Breast epithelium (tissue), 4 donors: ENCODE measurements at regions not wholly inside any gene's neighbourhood (a gene's known extent, or its start where the extent isn't known, plus 50 kb on each side); places are given as distances from the start of the nearest gene placed in this dataset.

Experiments
- DNase-seq, 2 donors: peaks; one replicate each; pipeline ENCODE4 v3.0.0-alpha.2; 2019; ENCODE audit warnings: low spot score in 2 of 2
- H3K27ac ChIP-seq, 2 donors: fragments of 200-600 bp; sonication (generic) in 1 of 2; one replicate each; pipeline ENCODE4 v1.5.1; 2016 to 2019; ENCODE audit warnings: mild to moderate bottlenecking in 1 of 2
- H3K27me3 ChIP-seq, 2 donors: fragments of 200-600 bp; sonication (generic) in 1 of 2; one replicate each; pipeline versions ENCODE4 v1.5.1 to v1.6.0; 2017 to 2019; ENCODE audit warnings: control low read depth in 1 of 2, mild to moderate bottlenecking in 1 of 2
- H3K36me3 ChIP-seq: fragments of 200-600 bp; one replicate; pipeline ENCODE4 v1.5.1; 2019
- H3K4me1 ChIP-seq, 2 donors: fragments of 200-600 bp; sonication (generic); one replicate each; pipeline ENCODE4 v1.5.1; 2016 to 2019; ENCODE audit warnings: control low read depth in 1 of 2
- H3K4me3 ChIP-seq, 3 donors: fragments of 200-600 bp; sonication (generic); 1 replicate in 2 of 3; 2 replicates in 1 of 3; pipeline ENCODE4 v1.5.1; 2016 to 2019; ENCODE audit warnings: mild to moderate bottlenecking in 3 of 3, moderate library complexity in 2 of 3
- H3K9me3 ChIP-seq, 2 donors: fragments of 200-600 bp; sonication (generic) in 1 of 2; one replicate each; pipeline ENCODE4 v1.5.1; 2016 to 2019; ENCODE audit warnings: control low read depth in 1 of 2
- POLR2A ChIP-seq: fragments of 450-650 bp; IDR thresholded peaks from one replicate; pipeline ENCODE4 v1.6.1; 2016; ENCODE audit warnings: antibody characterized with exemption, mild to moderate bottlenecking, moderate library complexity
- POLR2AphosphoS5 ChIP-seq, 3 donors: sonication (generic); formaldehyde crosslinking; IDR thresholded peaks; one replicate each; pipeline ENCODE4 v1.6.1; 2017; ENCODE audit warnings: antibody characterized with exemption in 3 of 3
- intact Hi-C: fragments of 100-400 bp; cut with DNase I; formaldehyde crosslinking; loops from one replicate; pipeline ENCODE4 v1.15.1; 2023; ENCODE audit warnings: low total_unique reads
- TF ChIP-seq, protein P1 (sequence below), 3 donors: fragments of 450-650 bp; IDR thresholded peaks; one replicate each; pipeline ENCODE4 v1.5.1; 2016 to 2017; ENCODE audit warnings: antibody characterized with exemption in 3 of 3, mild to moderate bottlenecking in 3 of 3, moderate library complexity in 3 of 3

DNA sequence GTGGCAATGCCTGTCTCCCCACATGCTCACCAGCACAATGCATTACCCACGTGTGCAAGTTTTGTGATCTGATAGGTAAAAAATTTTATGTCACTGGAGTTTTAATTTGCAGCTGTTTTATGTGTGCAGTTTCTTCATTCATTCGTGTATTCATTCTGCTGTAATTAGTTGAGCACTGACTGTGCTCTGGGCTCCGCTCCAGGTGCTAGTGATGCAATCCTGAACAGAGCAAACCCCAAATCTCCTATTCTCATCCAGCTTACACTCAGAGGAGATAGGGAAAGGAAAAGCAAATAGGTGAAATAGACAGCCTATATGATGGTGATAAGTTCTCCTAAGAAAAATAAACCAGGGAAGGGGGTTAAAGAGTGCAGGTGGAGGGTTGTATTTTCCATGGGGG, 148.4 kb downstream of the TENT4A start:
- H3K36me3 ChIP-seq = no peaks in the 10 kb centered on the region
- DNase-seq = no peak
- H3K4me3 ChIP-seq = no peak overlapping the region
- H3K4me1 ChIP-seq = no peaks in the 10 kb centered on the region
- intact Hi-C loops = no loop called here
- no peak overlapping the region for H3K27ac ChIP-seq
- no peak for TF ChIP-seq POLR2A
- TF ChIP-seq, protein P1, sequence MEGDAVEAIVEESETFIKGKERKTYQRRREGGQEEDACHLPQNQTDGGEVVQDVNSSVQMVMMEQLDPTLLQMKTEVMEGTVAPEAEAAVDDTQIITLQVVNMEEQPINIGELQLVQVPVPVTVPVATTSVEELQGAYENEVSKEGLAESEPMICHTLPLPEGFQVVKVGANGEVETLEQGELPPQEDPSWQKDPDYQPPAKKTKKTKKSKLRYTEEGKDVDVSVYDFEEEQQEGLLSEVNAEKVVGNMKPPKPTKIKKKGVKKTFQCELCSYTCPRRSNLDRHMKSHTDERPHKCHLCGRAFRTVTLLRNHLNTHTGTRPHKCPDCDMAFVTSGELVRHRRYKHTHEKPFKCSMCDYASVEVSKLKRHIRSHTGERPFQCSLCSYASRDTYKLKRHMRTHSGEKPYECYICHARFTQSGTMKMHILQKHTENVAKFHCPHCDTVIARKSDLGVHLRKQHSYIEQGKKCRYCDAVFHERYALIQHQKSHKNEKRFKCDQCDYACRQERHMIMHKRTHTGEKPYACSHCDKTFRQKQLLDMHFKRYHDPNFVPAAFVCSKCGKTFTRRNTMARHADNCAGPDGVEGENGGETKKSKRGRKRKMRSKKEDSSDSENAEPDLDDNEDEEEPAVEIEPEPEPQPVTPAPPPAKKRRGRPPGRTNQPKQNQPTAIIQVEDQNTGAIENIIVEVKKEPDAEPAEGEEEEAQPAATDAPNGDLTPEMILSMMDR (IDR thresholded peaks at IDR 0.05) = no peak
- TF ChIP-seq POLR2AphosphoS5 (IDR thresholded peaks at IDR 0.05) = no peak
- no peaks in the 10 kb centered on the region for H3K27me3 ChIP-seq
- peaks cover 7 to 15% of the 10 kb centered on the region in 2 donors for H3K9me3 ChIP-seq

DNA sequence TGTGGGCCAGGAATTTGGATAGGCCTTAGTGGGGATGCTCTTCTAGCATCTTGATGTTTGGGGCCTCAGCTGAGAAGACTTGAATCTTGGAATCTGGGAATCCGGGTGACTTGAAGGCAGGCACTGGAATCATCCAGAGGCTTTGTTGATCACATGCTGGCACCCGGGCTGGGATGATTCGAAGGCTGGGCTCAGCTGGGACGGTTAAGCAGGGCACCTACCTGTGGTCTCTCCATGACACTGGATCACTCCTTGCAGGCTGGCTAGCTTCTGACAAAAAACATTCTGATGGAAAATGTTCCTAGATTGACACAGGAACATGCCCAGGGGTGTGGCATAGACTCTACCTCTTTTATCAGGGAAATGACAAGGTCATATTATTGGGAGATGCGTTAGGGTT, 149.1 kb downstream of the TENT4A start:
- intact Hi-C loops = no loop called here
- H3K27me3 ChIP-seq = no peaks in the 10 kb centered on the region
- no peaks in the 10 kb centered on the region for H3K4me1 ChIP-seq
- H3K36me3 ChIP-seq = no peaks in the 10 kb centered on the region
- H3K4me3 ChIP-seq = no peak overlapping the region
- DNase-seq = no peak
- TF ChIP-seq, protein P1 (IDR thresholded peaks at IDR 0.05) = no peak
- no peak for TF ChIP-seq POLR2A
- TF ChIP-seq POLR2AphosphoS5 (IDR thresholded peaks at IDR 0.05) = no peak
- H3K27ac ChIP-seq = no peak overlapping the region
- H3K9me3 ChIP-seq = peaks cover 7 to 15% of the 10 kb centered on the region in 2 donors

DNA sequence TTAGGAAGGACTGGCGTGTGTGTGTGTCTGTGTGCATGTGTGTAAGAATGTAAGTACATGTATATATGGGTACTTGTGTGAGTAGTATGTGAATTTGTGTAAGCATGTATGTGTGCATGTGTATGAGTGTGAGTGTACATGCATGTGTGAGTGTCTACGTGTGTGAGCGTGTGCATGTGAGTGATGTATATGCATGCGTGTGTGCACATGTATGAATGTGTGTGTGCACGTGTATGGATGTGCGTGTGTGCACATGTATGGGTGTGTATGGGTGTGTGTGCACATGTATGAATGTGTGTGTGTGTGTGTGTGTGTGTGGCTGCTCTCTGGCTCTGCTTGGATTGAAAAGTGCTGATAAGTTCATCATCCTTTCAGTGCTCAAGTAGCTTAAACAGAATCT, 154.5 kb downstream of the TENT4A start:
- Histone ChIP-seq H3K4me1 (no peaks in the 10 kb centered on the region), H3K9me3 (peaks cover 6% of the 10 kb centered on the region in 2 donors), H3K27ac (no peak overlapping the region), H3K36me3 (no peaks in the 10 kb centered on the region), H3K4me3 (no peak overlapping the region), H3K27me3 (no peaks in the 10 kb centered on the region)
- no peak for DNase-seq
- TF ChIP-seq, protein P1 (IDR thresholded peaks at IDR 0.05) = no peak
- intact Hi-C loops = loop anchor here (5.0 kb wide), 1 partner anchor 865 kb away; no protein-coding TSS in a partner anchor

DNA sequence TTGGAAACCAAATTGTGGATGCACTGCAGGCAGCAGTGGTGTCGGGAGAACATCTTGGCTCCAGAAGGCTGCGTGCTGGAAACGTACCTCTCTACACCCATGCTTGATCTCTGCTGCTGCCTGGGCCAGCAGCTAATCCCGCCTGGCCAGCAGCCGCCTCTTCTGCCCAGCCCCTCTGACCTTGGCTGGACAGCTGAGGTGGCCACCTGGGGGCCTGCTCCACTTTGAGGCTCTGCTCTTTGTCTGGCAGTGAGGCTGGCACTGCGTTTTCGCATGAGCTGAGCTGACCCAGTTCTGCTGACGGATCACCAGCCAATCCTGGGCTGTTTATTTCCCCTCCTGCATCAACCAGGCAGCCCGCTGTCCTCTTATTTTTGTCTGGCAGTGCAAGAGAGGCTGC, 154.9 kb downstream of the TENT4A start:
- no peak for TF ChIP-seq POLR2A
- no peak for TF ChIP-seq POLR2AphosphoS5 (IDR thresholded peaks at IDR 0.05)
- TF ChIP-seq, protein P1 (IDR thresholded peaks at IDR 0.05) = no peak
- no peak for DNase-seq
- H3K9me3 ChIP-seq = peaks cover 1 to 2% of the 10 kb centered on the region in 2 donors
- no peaks in the 10 kb centered on the region for H3K36me3 ChIP-seq
- no peak overlapping the region for H3K4me3 ChIP-seq
- no peaks in the 10 kb centered on the region for H3K4me1 ChIP-seq
- intact Hi-C loops = loop anchor here (5.0 kb wide), 1 partner anchor 864 kb away; no protein-coding TSS in a partner anchor
- H3K27ac ChIP-seq = no peak overlapping the region
- no peaks in the 10 kb centered on the region for H3K27me3 ChIP-seq

DNA sequence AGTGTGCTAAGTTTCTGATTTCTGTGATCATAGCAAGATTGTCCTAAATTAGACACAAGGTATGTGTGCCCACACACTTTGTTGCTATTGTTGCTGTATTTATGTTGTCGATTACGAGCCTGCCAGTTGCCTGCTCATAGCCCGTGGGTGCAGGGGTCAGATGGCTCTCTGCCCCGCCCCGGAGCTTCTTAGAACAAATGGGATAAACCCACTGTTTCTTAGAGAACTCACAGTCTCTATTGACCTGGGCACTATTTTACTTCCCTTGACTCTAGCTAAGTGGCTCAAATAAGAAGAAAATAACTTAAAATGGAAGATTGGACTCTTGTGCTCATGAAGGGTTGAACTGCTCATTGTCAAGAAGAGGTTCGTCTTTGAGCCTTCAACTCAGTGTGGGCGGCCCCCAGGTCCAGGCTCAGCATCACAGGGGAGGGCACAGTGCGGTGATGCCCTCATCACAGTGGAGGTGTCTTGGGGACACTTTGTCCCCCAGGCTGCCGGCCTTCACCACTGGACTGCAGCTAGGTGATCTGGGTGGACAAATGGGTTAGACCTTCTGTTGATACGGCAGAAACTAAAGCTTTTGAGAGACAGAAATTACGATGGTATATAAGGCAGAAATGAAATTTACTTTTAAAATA, 155.5 kb downstream of the TENT4A start:
- intact Hi-C loops = loop anchor here (5.0 kb wide), 1 partner anchor 864 kb away; no protein-coding TSS in a partner anchor
- no peaks in the 10 kb centered on the region for H3K27me3 ChIP-seq
- no peaks in the 10 kb centered on the region for H3K9me3 ChIP-seq
- no peaks in the 10 kb centered on the region for H3K36me3 ChIP-seq
- TF ChIP-seq POLR2AphosphoS5 (IDR thresholded peaks at IDR 0.05) = no peak
- no peak for TF ChIP-seq POLR2A
- TF ChIP-seq, protein P1 (IDR thresholded peaks at IDR 0.05) = no peak
- no peaks in the 10 kb centered on the region for H3K4me1 ChIP-seq
- no peak for DNase-seq
- H3K4me3 ChIP-seq = no peak overlapping the region
- H3K27ac ChIP-seq = no peak overlapping the region
